Head of caudate nucleus (tissue), 42 donors: ENCODE measurements at regions not wholly inside any gene's neighbourhood (a gene's known extent, or its start where the extent isn't known, plus 50 kb on each side); places are given as distances from the start of the nearest gene placed in this dataset.
"Not testable (repeated sequence)": the region's sequence is repeated elsewhere in the genome, so short reads cannot be mapped to it uniquely, and the experiment has no call there.

Experiments
- DNase-seq, 42 donors: peaks; one replicate each; pipeline versions ENCODE4 v3.0.0 to v3.0.0-alpha.2; 2020 to 2021; ENCODE audit warnings: mixed read lengths in 7 of 42
- intact Hi-C: fragments of 100-400 bp; cut with DNase I; formaldehyde crosslinking; loops from one replicate; pipeline ENCODE4 v1.15.0; 2022

DNA sequence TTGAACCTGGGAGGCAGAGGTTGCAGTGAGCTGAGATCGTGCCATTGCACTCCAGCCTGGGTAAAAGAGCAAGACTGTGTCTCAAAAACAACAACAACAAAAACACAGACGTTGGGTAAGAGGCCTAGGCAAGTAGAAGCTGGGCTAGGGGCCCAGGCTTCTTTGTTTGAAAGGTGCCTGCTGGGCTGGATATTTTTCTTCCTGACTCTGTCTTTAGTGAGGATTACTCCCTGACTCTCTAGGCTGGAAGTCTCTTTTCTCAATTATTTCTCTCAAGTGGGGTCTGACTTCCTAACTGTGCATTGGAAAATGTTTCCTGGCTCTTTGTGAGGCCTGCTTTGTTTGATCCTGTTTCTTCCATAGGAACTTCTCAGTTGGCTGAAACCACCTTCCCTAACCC is 76.5 kb upstream of the DTNBP1 start:
- no peak for DNase-seq
- intact Hi-C loops: no loop called here

GRCh38 chr6:15738195-15738594 is 75.4 kb upstream of the DTNBP1 start:
- DNase-seq, intact Hi-C loops: not testable (repeated sequence)

DNA sequence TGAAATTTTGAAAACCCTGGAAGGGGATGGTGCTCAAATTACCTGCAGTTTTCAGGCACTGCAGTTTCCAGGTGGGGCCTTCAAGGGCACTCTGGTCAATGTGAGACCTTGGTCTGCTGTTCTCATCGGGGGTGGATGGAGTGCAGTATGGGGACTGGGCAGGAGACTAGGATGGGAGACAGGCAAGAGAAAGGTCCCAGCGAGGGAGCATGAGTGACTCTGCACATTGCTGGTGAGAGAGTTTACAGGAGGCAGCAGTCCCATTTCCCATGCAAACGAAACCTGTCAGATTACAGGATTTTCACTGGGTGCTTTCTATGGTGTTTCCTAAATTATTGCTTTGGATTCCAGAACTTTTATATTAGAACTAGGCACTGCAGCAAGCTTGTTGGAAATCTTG is 73.5 kb upstream of the DTNBP1 start:
- intact Hi-C loops: no loop called here

DNA sequence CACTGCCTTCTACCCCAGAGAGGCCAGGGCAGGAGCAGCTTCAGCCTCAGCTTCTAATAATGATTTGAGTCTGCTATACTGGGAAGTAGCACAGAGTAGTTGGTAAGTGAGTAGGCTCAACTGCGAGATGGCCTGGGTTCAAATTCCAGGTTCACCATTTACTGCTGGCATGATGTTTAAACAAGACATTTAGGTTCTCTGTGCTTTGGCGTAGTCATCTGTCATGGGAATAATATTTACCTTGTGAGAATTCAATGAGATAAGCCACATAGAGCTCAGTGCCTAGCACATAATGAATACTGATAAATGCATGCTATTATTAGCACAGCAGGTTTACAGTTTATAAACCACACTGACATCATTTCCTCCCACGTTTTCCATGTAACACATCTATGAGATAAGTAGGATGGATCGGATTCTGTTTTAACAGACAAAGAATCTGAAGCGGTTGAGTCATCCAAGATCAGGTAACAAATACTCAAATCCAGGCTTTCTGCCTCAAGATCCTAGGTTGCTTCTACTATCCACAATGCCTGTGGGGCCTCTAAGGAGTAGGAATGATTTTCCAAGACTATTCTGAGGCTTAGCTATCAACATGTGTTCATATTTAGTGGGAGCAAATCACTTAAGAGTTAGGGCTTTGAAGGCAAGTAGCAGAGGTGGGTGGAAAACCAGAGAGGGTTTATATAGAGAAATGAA is 72.9 kb upstream of the DTNBP1 start:
- DNase-seq: peak in 7 of 42 donors; percentile 3 to 47 (median 15)
- intact Hi-C loops: no loop called here

More for the DNA sequence above, 73.5 kb upstream of the DTNBP1 start:
- DNase-seq: no peak

DNA sequence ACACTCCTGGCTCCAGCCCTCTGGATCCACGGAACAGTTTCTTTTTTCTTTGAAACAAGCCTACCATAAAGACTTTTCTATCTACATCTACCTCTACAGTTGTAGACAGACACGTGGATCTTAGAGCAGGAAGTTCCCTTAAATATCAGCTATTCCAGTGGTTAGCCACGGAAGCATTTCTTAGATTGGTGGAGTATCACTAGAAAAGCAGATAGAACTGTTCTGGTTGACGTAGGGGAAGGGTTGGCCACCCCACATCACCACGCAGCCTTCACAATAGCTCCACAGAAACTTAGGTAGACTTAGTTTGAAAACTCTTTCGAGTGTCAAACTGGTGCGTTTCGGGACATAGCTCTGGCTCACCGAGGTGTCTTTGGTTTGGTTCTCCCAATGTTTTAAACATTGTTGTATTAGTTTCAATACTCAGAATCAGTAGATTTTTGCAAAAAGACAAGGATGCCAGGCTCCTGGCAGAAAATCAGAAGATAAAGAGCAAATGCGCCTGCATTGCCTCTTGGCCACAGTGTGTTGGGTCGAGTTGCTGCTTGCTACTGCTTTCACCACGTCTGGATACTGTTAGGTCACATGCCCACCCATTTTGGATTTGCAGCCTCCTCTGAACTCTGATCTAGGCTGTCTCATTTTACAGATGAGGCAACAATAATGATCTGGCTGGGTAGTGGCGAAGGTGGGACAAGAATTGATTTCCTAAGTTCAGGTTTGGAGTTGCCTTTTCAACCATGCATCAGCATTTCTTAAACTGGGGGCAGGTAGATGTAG is 71.5 kb upstream of the DTNBP1 start:
- no peak for DNase-seq
- intact Hi-C loops: no loop called here

DNA sequence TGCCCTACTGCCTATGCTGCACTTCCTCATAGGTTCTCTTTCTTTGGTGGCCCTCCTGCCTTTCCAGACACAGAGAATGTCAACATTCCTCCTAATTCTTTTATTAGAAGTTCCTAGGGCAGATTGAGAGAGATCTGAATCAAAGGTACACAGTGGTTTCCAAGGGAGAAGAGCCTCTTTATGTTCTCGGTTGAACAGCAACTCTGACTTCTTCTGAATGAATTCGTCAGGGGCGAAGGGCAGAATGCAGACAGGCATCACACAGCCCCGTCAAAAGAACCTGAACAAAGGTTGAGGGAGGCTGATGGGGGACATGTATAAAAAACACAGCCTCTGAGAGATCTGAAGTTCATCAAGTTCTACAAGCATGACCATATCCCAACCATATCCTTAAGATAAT is 68.1 kb upstream of the DTNBP1 start:
- no peak for DNase-seq
- intact Hi-C loops: no loop called here

DNA sequence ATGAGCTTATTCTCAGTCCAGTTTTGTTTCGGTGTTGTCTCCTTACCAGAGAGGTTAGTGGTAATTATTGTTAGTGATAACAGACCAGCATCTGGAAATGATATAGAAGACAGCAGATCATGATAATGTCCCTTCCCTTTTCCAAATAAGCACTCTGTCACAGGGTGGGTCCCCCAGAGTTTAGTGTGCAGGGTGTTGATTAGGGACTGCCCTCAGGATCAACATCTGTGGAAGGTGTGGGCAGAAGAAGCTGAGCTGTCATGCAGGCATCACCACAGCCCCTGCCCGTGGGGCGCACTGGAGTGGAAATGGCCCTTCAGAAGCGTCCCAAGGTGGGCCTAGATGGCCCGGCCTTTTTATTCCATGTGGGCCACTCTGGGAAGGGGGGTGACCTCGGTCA is 67.6 kb upstream of the DTNBP1 start:
- intact Hi-C loops: no loop called here
- no peak for DNase-seq

- intact Hi-C loops: no loop called here
- DNase-seq: no peak
These were observed 59.9 kb upstream of the DTNBP1 start for GRCh38 chr6:15722731-15723130.

DNA sequence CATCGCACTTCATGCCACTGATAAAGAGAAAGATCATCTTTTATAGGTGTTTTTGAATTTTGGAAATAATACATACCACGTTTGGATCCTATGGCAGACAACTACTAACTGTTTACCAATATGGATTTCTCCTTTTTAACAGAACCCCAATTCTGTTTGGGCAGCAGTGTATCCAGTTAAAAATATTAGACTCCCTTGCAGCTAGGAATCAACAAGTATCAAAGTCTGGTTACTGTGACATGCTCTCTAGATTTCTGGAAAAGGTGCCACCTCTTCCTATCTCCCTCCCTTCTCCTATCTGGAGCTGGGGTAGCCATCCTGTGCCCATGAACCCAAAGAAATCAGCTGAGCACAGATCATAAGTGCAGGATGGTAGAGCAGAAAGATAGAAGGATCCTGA is 54.1 kb upstream of the DTNBP1 start:
- no peak for DNase-seq
- intact Hi-C loops: no loop called here

GRCh38 chr6:15715851-15716250 is 53.0 kb upstream of the DTNBP1 start:
- intact Hi-C loops: no loop called here
- no peak for DNase-seq

DNA sequence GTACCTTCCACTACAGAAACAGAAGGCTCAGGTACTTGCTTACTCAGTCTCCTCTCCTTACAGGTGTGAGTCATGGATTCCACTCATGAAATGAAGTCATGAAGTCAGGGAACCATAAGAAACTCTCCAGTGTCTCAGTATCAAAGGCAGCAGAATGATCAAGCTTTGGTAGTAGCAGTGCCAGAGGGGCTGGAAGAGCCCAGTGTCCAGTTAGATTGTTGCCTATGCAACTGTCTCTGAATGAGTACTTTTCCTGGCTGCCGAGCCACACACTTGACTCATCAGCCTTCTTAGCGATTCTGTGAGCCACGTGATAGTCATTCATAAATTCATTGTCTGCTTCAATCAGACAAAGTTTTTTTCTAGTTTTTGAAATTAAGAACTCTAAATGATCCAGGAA is 52.2 kb upstream of the DTNBP1 start:
- intact Hi-C loops: no loop called here
- no peak for DNase-seq

DNA sequence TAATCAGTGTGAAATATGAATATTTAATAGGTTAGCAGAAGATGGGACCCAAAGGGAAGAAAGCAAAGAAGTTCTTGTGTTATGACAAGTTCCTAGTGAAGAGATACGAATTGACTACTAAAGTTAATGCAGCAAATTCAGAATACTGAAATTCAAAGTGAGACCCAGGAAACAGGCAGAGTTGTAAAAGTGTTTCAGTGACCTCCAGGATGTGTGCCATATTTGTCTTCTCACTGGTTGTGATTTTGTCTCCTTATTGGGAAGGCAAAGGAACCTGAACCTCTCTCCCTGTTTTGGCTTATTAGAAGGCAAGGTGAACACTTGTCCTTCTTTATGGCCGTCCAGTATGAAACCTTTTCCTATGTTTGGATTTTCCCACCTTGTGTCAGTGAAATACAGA is 51.8 kb upstream of the DTNBP1 start:
- intact Hi-C loops: no loop called here
- no peak for DNase-seq

DNA sequence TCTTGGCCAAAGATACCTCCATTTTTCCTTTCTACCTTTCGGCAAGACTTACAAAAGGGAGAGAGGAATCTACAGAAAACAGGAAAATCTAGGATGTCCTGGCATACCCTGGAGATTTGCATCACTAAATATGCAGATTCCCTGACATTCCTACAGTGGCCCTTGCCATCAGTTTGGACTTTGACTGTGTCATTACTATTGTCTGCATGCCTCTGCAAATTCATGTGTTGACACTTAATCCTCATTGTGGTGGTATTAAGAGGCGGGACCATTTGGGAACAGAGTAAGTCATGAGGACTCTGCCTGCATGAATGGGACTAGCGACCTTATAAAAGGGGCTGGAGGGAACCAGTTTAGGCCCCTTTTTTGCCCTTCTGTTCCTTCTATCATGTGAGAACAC is 50.5 kb upstream of the DTNBP1 start:
- intact Hi-C loops: no loop called here
- DNase-seq: no peak

- no peak for DNase-seq
- intact Hi-C loops: no loop called here
These were observed 50.0 kb upstream of the DTNBP1 start for GRCh38 chr6:15712797-15713196.
